AG09319 (cell line): ENCODE measurements at regions not wholly inside any gene's neighbourhood (a gene's known extent, or its start where the extent isn't known, plus 50 kb on each side); places are given as distances from the start of the nearest gene placed in this dataset.

ENCODE experiments used
- DNase-seq: peaks from one replicate; pipeline ENCODE4 v3.0.0-alpha.2; 2010; ENCODE audit warnings: low read depth; ENCODE audit errors: extremely low read depth
- CTCF ChIP-seq: IDR thresholded peaks from 2 replicates; pipeline ENCODE4 v1.5.1; 2011; ENCODE audit warnings: low read depth, mild to moderate bottlenecking, inconsistent platforms, low read length, moderate library complexity

GRCh38 chr7:13442226-13442625 lies 547.2 kb downstream of the ETV1 start:
- no peak for DNase-seq
- no peak for TF ChIP-seq CTCF

- no peak for TF ChIP-seq CTCF
- no peak for DNase-seq
These were observed 541.8 kb downstream of the ETV1 start for GRCh38 chr7:13447637-13448036.

- no peak for DNase-seq
- TF ChIP-seq CTCF: no peak
These were observed 541.2 kb downstream of the ETV1 start for GRCh38 chr7:13448243-13448642.

DNA sequence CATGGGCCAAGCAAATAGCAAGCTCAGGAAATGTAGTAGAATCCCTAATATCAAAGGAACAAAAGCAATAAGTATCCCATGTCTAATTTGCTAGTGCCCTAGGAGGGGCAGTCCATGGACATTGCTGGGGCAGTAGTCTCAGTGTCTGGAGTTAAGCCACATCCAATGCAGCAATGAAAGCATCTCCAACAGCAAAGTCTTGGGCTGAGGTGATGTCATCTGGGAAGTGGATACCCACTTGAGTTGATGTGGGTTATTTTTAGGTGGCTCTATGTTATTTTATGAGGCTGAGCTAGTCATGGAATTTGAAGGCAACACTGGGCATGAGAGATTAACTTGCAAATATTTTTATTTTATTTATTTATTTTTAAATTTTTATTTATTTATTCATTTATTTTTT lies 540.0 kb downstream of the ETV1 start:
- no peak for DNase-seq
- TF ChIP-seq CTCF: no peak

DNA sequence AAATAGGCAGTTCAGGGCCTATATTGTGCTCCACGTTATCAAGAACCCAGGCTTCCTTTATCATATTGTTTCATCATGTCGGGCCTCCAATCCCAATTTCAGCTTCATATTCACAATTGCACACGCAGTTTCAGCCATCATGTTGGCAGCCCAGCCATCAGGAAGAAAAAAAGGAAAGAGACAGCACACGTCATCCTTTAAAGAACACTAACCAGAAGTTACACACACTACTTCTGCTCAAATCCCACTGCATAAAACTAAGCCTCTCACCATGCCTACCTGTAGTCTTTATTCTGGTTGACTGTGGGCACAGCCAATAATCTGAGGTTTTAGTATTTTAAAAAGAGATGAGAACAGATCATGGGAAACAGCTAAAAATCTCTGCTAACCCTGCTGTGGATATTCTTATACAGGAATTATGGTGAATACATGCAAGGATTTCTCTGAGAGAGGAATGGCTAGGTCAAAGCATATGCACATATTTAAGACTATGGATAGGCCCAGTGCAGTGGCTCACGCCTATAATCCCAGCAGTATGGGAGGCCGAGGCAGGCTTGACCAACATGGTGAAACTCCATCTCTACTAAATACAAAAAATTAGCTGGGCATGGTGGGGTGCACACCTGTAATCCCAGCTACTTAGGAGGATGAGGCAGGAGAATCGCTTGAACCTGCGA lies 534.4 kb downstream of the ETV1 start:
- TF ChIP-seq CTCF: no peak
- no peak for DNase-seq

- TF ChIP-seq CTCF: no peak
- no peak for DNase-seq
These were observed 531.7 kb downstream of the ETV1 start for GRCh38 chr7:13457790-13458189.

- no peak for DNase-seq
These were observed 522.5 kb downstream of the ETV1 start for GRCh38 chr7:13466874-13467547.

More at GRCh38 chr7:13466874-13467547, 522.5 kb downstream of the ETV1 start:
- no peak for TF ChIP-seq CTCF
